ENCODE measurements at regions not wholly inside any gene's neighbourhood (a gene's known extent, or its start where the extent isn't known, plus 50 kb on each side); places are given as distances from the start of the nearest gene placed in this dataset.

GRCh38 chr10:123433539-123433938, 232.6 kb upstream of the GPR26 start:
- CTCF ChIA-PET = no interaction called here

GRCh38 chr10:123434435-123435039, 231.6 kb upstream of the GPR26 start:
- H3K27ac ChIP-seq = no peak overlapping the region
- H3K4me2 ChIP-seq = no peak overlapping the region
- WGBS (ENCODE audit: missing lambda C conversion rate) = 37% methylated on average over 15 of the region's 15 CpGs
- ChIA-PET CTCF (no interaction called here), POLR2A (no interaction called here)
- no peaks in the 10 kb centered on the region for H3K9me3 ChIP-seq
- FAIRE-seq (no peak), DNase-seq (ENCODE audit: low read depth in 1 of 2, low spot score in 1 of 2) (no peak), ATAC-seq (no peak)
- no peak overlapping the region for H3K4me3 ChIP-seq
- H3K4me1 ChIP-seq = no peaks in the 10 kb centered on the region
- no peak for TF ChIP-seq HES2 (IDR thresholded peaks at IDR 0.05)
- no peak for TF ChIP-seq KDM1A (IDR thresholded peaks at IDR 0.05; ENCODE audit: low read depth)
- no peak for TF ChIP-seq TFCP2L1 (CRISPR knock-in tag; IDR thresholded peaks at IDR 0.05)
- TF ChIP-seq BHLHE40 (IDR thresholded peaks at IDR 0.05; ENCODE audit: low read depth, low read length) = no peak
- no peak for TF ChIP-seq ESRRA (IDR thresholded peaks at IDR 0.05; ENCODE audit: borderline replicate concordance, low read length)
- TF ChIP-seq USF2 (IDR thresholded peaks at IDR 0.05) = no peak
- TF ChIP-seq KDM5A (IDR thresholded peaks at IDR 0.05) = no peak
- no peak for TF ChIP-seq FOXS1 (CRISPR knock-in tag; IDR thresholded peaks at IDR 0.05)
- TF ChIP-seq POLR2A (IDR thresholded peaks at IDR 0.05; ENCODE audit: low read length) = no peak
- no peak for TF ChIP-seq JUN (IDR thresholded peaks at IDR 0.05)
- no peak for TF ChIP-seq ATOH8 (CRISPR knock-in tag; IDR thresholded peaks at IDR 0.05; ENCODE audit: low read depth)
- no peak for TF ChIP-seq MAFK (IDR thresholded peaks at IDR 0.05; ENCODE audit: partially characterized antibody)
- TF ChIP-seq BCL3 (IDR thresholded peaks at IDR 0.05) = no peak
- TF ChIP-seq HOXB5 (CRISPR knock-in tag; IDR thresholded peaks at IDR 0.05) = no peak
- no peak for TF ChIP-seq FOSL2 (IDR thresholded peaks at IDR 0.05)
- no peak for TF ChIP-seq FOSL2 (CRISPR knock-in tag; IDR thresholded peaks at IDR 0.05)
- TF ChIP-seq REST (IDR thresholded peaks at IDR 0.05) = no peak

More at GRCh38 chr10:123433539-123433938, 232.6 kb upstream of the GPR26 start:
- 18% methylated on average over 6 of the region's 6 CpGs for WGBS (ENCODE audit: missing lambda C conversion rate)
- Histone ChIP-seq H3K4me3 (no peak overlapping the region), H3K4me1 (no peaks in the 10 kb centered on the region), H3K27ac (no peak overlapping the region), H3K4me2 (no peak overlapping the region), H3K9me3 (no peaks in the 10 kb centered on the region)
- POLR2A ChIA-PET = no interaction called here
- ATAC-seq = no peak
- no peak for DNase-seq (ENCODE audit: low read depth in 1 of 2, low spot score in 1 of 2)
- no peak for TF ChIP-seq HOXA7 (CRISPR knock-in tag; IDR thresholded peaks at IDR 0.05)
- TF ChIP-seq FOSB (CRISPR knock-in tag; IDR thresholded peaks at IDR 0.05) = no peak
- no peak for TF ChIP-seq TP53 (CRISPR knock-in tag; IDR thresholded peaks at IDR 0.05)
- TF ChIP-seq USF2 (IDR thresholded peaks at IDR 0.05) = no peak
- no peak for TF ChIP-seq EHMT2 (IDR thresholded peaks at IDR 0.05; ENCODE audit: low read depth)
- no peak for TF ChIP-seq HOXB5 (CRISPR knock-in tag; IDR thresholded peaks at IDR 0.05)
- no peak for TF ChIP-seq KDM5A (IDR thresholded peaks at IDR 0.05)
- no peak for TF ChIP-seq HEYL (CRISPR knock-in tag; IDR thresholded peaks at IDR 0.05)
- no peak for TF ChIP-seq RAD21 (conservative IDR thresholded peaks at IDR 0.05 in 1 of 2, IDR thresholded peaks at IDR 0.05 in 1 of 2)
- no peak for TF ChIP-seq NFE2L2 (conservative IDR thresholded peaks at IDR 0.05; ENCODE audit: low read length)
- TF ChIP-seq HMGXB4 (CRISPR knock-in tag; IDR thresholded peaks at IDR 0.05; ENCODE audit: borderline replicate concordance) = no peak
- TF ChIP-seq E2F6 (IDR thresholded peaks at IDR 0.05; ENCODE audit: borderline replicate concordance, low read depth) = no peak
- no peak for TF ChIP-seq CEBPB (IDR thresholded peaks at IDR 0.05)
- TF ChIP-seq CBX2 (IDR thresholded peaks at IDR 0.05; ENCODE audit: borderline replicate concordance, low read depth) = no peak
- no peak for TF ChIP-seq JUNB (IDR thresholded peaks at IDR 0.05)
- no peak for FAIRE-seq
